Psoas muscle (tissue), 7 donors: ENCODE measurements at regions not wholly inside any gene's neighbourhood (a gene's known extent, or its start where the extent isn't known, plus 50 kb on each side); places are given as distances from the start of the nearest gene placed in this dataset.

Experiments
- ATAC-seq, 4 donors: fragments of 200-7000 bp; cut with Tn5 transposase; one replicate each; pipeline ENCODE4 v1.9.1; 2020; ENCODE audit warnings: moderate library complexity in 3 of 4, mild to moderate bottlenecking in 2 of 4
- DNase-seq, 2 donors: peaks; one replicate each; pipeline ENCODE4 v3.0.0-alpha.2; 2020
- H3K27ac ChIP-seq: fragments of 200-600 bp; one replicate; pipeline ENCODE4 v1.8.0; 2022
- H3K27me3 ChIP-seq, 3 donors: fragments of 200-600 bp in 1 of 3; one replicate each; pipeline versions ENCODE4 v1.6.1 to v1.8.0; 2013 to 2022; ENCODE audit warnings: low read length in 2 of 3, mild to moderate bottlenecking in 2 of 3, moderate library complexity in 1 of 3; ENCODE audit not compliant: insufficient read depth in 3 of 3
- H3K36me3 ChIP-seq, 2 donors: fragments of 200-600 bp in 1 of 2; one replicate each; pipeline versions ENCODE4 v1.6.1 to v1.8.0; 2013 to 2022; ENCODE audit warnings: low read depth in 1 of 2, mild to moderate bottlenecking in 1 of 2, moderate library complexity in 1 of 2; ENCODE audit not compliant: insufficient read depth in 1 of 2
- H3K4me1 ChIP-seq: fragments of 200-600 bp; one replicate; pipeline ENCODE4 v1.8.0; 2022
- H3K4me3 ChIP-seq: fragments of 200-600 bp; one replicate; pipeline ENCODE4 v1.8.0; 2022; ENCODE audit warnings: mild to moderate bottlenecking
- H3K9me3 ChIP-seq: fragments of 200-600 bp; one replicate; pipeline ENCODE4 v1.8.0; 2022
- CTCF ChIP-seq: fragments of 200-600 bp; IDR thresholded peaks from one replicate; pipeline ENCODE4 v1.8.0; 2022; ENCODE audit warnings: antibody characterized with exemption
- WGBS, 3 donors: extraction: QIAGEN DNeasy Blood & Tissue Kit; methylation state at CpG; one replicate each; pipeline versions ENCODE4 v1.1.6 to v1.1.7; 2013; 5-methylcytosine and 5-hydroxymethylcytosine counted together
- intact Hi-C, 2 donors: fragments of 100-400 bp; cut with DNase I; formaldehyde crosslinking; loops; one replicate each; pipeline versions ENCODE4 v1.11.0 to v1.14.2; 2022
- donor health status: healthy with polysubstance abuse.
- donor health status: DM: no; HTN: no; CAD: no; lungs with moderate emphysema.
- donor health status: Bipolar disorder and iron deficiency.
- donor health status: healthy.
- donor health status: DM: yes; HTN: yes; CAD: no.
- donor health status: DM: no; HTN: no; CAD: no.
- donor health status: DM: yes; HTN: yes; CAD: no.

GRCh38 chr13:44267980-44268379 is 105.6 kb upstream of the SERP2 start:
- Histone ChIP-seq H3K27me3 (no peaks in the 10 kb centered on the region), H3K27ac (no peak overlapping the region), H3K36me3 (no peaks in the 10 kb centered on the region), H3K9me3 (no peaks in the 10 kb centered on the region), H3K4me3 (no peak overlapping the region), H3K4me1 (peaks cover 28% of the 10 kb centered on the region)
- WGBS, 3 donors = 73 to 77% (median 74%) methylated on average over 4 of the region's 4 CpGs
- ATAC-seq (no peak), DNase-seq (no peak)
- intact Hi-C loops = no loop called here
- no peak for TF ChIP-seq CTCF

GRCh38 chr13:44268980-44269379 is 104.6 kb upstream of the SERP2 start:
- no peaks in the 10 kb centered on the region for H3K36me3 ChIP-seq
- H3K4me1 ChIP-seq = peaks cover 30% of the 10 kb centered on the region
- no peaks in the 10 kb centered on the region for H3K9me3 ChIP-seq
- DNase-seq (no peak), ATAC-seq (no peak)
- peak overlapping the region; percentile 90 for H3K27ac ChIP-seq
- intact Hi-C loops = no loop called here
- no peaks in the 10 kb centered on the region for H3K27me3 ChIP-seq
- H3K4me3 ChIP-seq = no peak overlapping the region
- TF ChIP-seq CTCF = no peak

- ATAC-seq = no peak
- Histone ChIP-seq H3K9me3 (no peaks in the 10 kb centered on the region), H3K27me3 (no peaks in the 10 kb centered on the region), H3K4me1 (peaks cover 38% of the 10 kb centered on the region), H3K4me3 (no peak overlapping the region), H3K36me3 (no peaks in the 10 kb centered on the region), H3K27ac (peak overlapping the region; percentile 90)
- 94 to 96% (median 95%) methylated on average over 3 of the region's 3 CpGs for WGBS, 3 donors
- DNase-seq = no peak
- intact Hi-C loops = loop anchor here (2.0 kb wide), 1 partner anchor 33 kb away; no protein-coding TSS in a partner anchor
- TF ChIP-seq CTCF = no peak
Measured at GRCh38 chr13:44270150-44270549, 103.5 kb upstream of the SERP2 start.

GRCh38 chr13:44271031-44271455 is 102.6 kb upstream of the SERP2 start:
- ATAC-seq = peak; percentile 88 to 91 (median 88)
- peaks cover 38% of the 10 kb centered on the region for H3K4me1 ChIP-seq
- intact Hi-C loops = loop anchor here (2.0 kb wide), 1 partner anchor 34 kb away; no protein-coding TSS in a partner anchor

More at GRCh38 chr13:44271031-44271455, 102.6 kb upstream of the SERP2 start:
- Histone ChIP-seq H3K9me3 (no peaks in the 10 kb centered on the region), H3K4me3 (no peak overlapping the region), H3K27ac (peak overlapping the region; percentile 90), H3K36me3 (no peaks in the 10 kb centered on the region), H3K27me3 (no peaks in the 10 kb centered on the region)
- no peak for TF ChIP-seq CTCF
- DNase-seq = no peak
- WGBS, 3 donors = 13 to 28% (median 21%) methylated on average over 4 of the region's 4 CpGs
